ENCODE measurements at regions not wholly inside any gene's neighbourhood (a gene's known extent, or its start where the extent isn't known, plus 50 kb on each side); places are given as distances from the start of the nearest gene placed in this dataset.

DNA sequence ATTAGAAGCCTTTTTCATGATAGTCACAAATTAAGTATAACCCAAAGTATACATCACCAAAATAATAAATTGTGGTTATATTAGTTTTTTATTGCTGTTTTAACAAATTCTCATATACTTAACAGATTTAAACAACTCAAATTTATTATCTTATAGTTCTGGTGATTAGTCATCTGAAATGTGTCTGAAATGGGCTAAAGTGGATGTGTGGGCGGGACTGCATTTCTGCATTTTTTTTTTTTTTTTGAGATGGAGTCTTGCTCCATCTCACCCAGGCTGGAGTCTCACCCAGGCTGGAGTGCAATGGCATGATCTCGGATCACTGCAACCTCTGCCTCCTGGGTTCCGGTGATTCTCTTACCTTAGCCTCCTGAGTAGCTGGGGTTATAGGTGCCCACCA is 891.5 kb upstream of the CELF2 start:
- DNase-seq (ENCODE audit: low read depth in 2 of 3, low spot score in 1 of 3), result no peak

DNA sequence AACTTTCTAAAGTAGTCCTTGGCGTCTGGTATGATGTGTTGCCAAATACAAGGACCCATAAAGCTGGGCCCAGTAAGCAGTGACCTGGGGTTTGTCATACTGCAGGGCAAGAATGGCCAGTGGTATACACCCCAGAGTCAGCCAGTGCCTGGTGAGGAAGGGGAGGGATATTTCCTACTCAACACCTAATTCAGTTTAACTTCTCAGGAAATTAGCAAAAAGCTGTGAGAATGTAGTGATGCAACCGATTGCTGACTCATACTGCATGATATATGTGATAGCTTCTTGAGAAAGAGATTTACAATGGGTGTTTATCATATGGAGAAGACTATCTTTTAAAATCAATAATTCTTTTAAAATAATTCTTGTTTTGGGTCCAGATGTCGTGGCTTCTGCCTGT is 889.3 kb upstream of the CELF2 start:
- no peak for DNase-seq (ENCODE audit: low read depth in 2 of 3, low spot score in 1 of 3)

DNA sequence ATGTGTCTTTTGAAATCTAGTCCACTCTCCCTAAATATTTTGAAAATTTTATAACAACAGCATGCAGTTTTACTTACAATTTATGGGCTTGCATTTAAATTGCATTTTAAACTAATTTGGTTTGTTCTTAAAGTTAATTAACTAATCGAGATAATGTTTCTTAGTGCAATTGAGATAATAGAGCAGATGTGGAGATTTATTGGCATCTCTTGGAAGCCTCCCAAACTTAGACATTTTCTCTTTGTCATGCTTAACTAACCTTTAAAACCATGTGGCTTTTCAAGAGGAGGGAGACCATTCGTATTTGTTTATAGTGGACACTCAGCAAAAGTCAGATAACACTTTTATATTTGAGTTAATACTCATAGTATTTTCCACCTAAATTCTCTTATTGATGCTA is 887.0 kb upstream of the CELF2 start:
- no peak for DNase-seq (ENCODE audit: low read depth in 2 of 3, low spot score in 1 of 3)

DNA sequence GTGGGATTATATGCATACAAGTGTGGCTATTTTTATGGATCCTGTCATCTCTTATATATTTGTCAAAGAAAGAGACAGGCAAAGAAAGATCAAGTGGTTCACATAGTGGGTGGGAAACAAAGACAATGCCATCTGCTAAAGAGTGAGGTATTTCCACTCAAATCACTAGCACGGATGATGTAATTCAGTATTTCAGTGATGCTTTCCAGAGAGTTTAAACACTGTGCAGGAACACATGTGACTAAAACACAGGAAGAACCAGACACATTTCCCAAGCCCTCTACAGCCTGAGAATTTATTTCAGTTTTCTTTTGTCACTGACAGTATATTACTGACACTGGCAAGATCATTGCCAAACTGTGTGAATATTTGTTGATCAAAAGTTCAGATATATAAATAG is 885.7 kb upstream of the CELF2 start:
- DNase-seq (ENCODE audit: low read depth in 2 of 3, low spot score in 1 of 3), result no peak

GRCh38 chr10:10133281-10133680 is 884.4 kb upstream of the CELF2 start:
- no peak for DNase-seq (ENCODE audit: low read depth in 2 of 3, low spot score in 1 of 3)

DNA sequence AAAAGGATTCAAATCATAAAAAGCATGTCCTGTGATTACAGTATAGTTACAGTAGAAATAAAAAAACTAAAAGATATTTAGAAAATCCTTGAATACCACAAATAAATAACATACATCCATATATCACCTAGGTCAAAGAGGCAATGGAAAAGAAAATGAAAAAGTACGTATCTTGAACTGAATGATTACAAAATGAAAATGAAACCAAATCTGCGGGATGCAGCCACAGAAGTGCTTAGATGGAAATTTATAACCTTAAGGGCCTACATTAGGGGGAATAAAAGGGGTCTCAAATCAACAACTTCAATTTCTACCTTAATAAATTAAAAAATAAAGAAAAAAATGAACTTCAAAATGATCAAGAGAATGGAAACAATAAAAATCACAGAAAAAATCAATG is 879.0 kb upstream of the CELF2 start:
- no peak for DNase-seq (ENCODE audit: low read depth in 2 of 3, low spot score in 1 of 3)

DNA sequence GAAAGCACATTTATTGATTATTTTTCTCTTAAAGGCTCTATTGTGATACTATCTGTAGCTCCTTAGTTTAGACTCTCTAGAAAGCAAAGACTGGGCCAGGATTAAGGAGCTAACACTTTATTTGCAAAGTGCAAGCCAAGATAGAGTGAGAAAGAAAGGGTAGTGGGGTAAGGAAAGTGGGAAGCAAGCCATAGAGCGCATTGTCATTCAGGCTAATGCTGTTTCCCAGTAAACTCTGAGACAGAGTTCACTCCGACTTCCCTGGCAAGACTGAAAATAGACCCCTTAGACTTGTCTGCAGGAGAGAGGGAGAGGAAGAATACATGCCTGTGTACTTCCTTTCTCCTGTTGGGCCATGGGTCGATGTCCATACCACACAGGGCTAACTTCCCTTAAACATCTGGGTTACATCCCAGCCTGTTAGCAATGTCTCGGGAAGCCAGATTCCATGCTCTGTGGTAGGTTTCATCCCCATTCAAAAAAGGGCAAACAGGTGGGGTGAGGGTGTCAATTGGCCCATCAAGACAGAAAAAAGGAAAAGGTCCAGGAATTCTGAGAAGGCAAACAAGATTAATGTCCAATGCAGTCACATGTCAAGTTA is 875.8 kb upstream of the CELF2 start:
- DNase-seq (ENCODE audit: low read depth in 2 of 3, low spot score in 1 of 3), result no peak

DNA sequence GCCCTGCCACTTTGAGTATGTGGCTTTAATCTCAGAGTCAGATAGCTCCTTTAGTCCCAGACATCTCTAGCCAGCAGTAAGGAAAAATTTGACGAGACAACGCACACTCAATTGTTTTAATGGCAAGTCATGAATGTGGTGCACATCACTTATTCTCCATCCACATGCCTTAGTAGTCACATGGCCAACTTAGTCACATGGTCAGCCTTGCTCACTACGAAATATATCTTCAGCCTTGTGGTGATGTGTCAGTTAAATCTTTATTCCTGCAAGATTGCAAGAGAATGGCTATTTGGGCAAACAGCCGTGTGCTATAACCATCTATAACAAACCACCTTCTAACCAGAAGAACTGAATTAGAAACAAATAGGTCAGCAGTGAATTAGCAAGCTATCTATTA is 871.1 kb upstream of the CELF2 start:
- DNase-seq (ENCODE audit: low read depth in 2 of 3, low spot score in 1 of 3), result no peak

DNA sequence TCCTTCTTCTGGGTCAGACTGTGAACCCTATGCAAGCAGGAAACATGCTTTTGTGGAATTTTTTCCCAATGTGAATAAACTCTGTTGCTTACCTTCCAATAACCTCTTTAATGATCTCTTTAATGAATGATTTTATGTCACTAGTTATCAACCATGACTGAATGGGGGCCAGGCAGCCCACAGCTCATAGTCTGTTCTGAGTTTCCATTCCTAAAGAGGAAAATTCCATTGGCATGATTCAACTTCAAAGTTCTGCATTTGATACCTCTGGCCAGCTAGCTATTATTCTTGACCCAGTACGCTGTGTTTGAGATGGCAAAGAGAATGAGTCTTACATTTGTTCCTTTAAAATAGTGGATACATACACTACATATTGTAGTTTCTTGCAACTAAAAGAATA is 867.8 kb upstream of the CELF2 start:
- no peak for DNase-seq (ENCODE audit: low read depth in 2 of 3, low spot score in 1 of 3)

GRCh38 chr10:10156917-10157600 is 860.6 kb upstream of the CELF2 start:
- DNase-seq (ENCODE audit: low read depth in 2 of 3, low spot score in 1 of 3), result no peak

- DNase-seq (ENCODE audit: low read depth in 2 of 3, low spot score in 1 of 3), result no peak
Measured at GRCh38 chr10:10160821-10161312, 856.8 kb upstream of the CELF2 start.

GRCh38 chr10:10164848-10165247 is 852.8 kb upstream of the CELF2 start:
- no peak for DNase-seq (ENCODE audit: low read depth in 2 of 3, low spot score in 1 of 3)

DNA sequence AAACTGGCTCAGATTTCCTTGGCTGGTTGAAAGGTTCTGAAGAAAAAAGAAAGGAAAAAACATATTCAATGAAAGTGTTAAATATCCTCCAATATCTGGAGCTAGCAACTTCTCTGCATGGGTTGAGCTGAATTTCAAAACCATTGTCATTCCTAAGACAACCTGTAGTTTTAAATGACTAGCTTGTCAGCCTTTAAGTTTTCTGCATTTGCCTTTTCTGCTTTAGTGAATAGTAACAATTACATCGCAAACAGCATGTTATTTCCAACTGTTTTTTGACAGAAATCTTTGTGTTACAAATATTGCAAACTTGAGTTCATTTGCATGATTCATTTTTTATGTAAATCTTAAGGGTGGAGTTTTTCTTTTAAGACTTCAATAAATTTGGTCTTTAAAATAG is 852.3 kb upstream of the CELF2 start:
- no peak for DNase-seq (ENCODE audit: low read depth in 2 of 3, low spot score in 1 of 3)

- DNase-seq (ENCODE audit: low read depth in 2 of 3, low spot score in 1 of 3), result no peak
Measured at GRCh38 chr10:10178476-10178875, 839.2 kb upstream of the CELF2 start.

- no peak for DNase-seq (ENCODE audit: low read depth in 2 of 3, low spot score in 1 of 3)
Measured at GRCh38 chr10:10193848-10194247, 823.8 kb upstream of the CELF2 start.

- DNase-seq (ENCODE audit: low read depth in 2 of 3, low spot score in 1 of 3), result no peak
Measured at GRCh38 chr10:10196701-10197100, 821.0 kb upstream of the CELF2 start.

GRCh38 chr10:10197423-10197822 is 820.2 kb upstream of the CELF2 start:
- DNase-seq (ENCODE audit: low read depth in 2 of 3, low spot score in 1 of 3), result no peak

GRCh38 chr10:10198363-10198762 is 819.3 kb upstream of the CELF2 start:
- DNase-seq (ENCODE audit: low read depth in 2 of 3, low spot score in 1 of 3), result no peak

GRCh38 chr10:10204415-10204814 is 813.3 kb upstream of the CELF2 start:
- DNase-seq (ENCODE audit: low read depth in 2 of 3, low spot score in 1 of 3), result no peak

DNA sequence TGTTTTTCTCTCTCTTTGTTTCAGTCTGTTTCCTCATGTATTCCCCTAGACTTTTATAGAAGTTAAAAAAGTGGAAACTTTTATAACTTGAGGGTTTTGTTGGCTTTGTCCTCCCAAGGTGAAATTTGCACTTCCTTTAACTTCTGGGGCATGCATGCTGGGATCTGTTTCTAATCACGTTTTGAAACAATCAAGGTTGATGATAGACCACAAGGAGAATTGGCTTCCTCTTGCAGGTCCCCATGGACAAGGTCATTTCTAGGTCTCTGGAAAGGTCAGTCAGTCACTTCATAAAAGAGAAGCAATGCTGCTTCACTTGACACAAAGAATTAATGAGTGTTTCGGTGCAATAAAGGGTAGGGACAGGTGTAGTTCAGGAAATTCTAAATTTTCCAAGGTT is 811.8 kb upstream of the CELF2 start:
- DNase-seq (ENCODE audit: low read depth in 2 of 3, low spot score in 1 of 3), result no peak

- DNase-seq (ENCODE audit: low read depth in 2 of 3, low spot score in 1 of 3), result no peak
Measured at GRCh38 chr10:10207538-10207937, 810.1 kb upstream of the CELF2 start.

DNA sequence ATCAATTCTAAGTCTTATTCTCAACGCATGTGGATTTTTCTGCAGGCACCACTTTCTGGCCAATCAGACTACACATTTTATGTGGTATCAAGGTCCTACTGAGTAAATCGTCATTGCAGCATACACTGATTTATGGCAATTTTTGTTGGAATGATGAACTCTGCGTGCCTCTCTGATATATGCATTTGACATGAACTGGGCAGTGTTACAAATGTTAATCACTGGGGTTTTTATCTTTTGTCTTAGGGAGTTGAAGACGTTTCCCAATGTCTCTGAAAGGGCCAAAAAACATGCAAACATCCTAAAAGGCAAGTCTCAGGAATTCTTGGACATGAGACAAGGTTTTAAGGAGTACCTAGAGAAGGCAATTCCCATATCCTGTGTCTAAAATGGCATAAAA is 809.5 kb upstream of the CELF2 start:
- no peak for DNase-seq (ENCODE audit: low read depth in 2 of 3, low spot score in 1 of 3)

GRCh38 chr10:10209167-10209566 is 808.5 kb upstream of the CELF2 start:
- no peak for DNase-seq (ENCODE audit: low read depth in 2 of 3, low spot score in 1 of 3)

Data from stimulated activated CD4-positive, alpha-beta T cell treated with anti-CD3 and anti-CD28 coated beads, Interleukin-12 subunit alpha, Interleukin-12 subunit beta, amount 100 ng/mL, for 48 hours (primary cell).